ENCODE measurements at regions not wholly inside any gene's neighbourhood (a gene's known extent, or its start where the extent isn't known, plus 50 kb on each side); places are given as distances from the start of the nearest gene placed in this dataset.
"Not testable (repeated sequence)": the region's sequence is repeated elsewhere in the genome, so short reads cannot be mapped to it uniquely, and the experiment has no call there.

DNA sequence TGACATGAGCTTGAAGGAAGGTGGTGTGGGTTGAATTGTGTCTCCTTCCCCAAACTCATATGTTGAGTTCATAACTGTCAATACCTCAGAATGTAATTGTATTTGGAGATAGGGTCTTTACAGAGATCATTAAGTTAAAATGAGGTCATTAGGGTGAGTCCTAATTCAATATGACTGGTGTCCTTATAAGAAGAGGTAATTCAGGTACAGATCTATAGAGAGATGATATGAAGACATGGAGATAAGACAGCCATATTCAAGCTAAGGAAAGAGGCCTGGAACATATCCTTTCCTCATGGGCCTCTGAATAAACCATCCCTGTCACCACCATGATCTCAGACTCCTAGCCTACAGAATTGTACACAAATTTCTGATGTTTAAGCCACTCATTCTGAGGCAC, 514.7 kb upstream of the MGAT4C start:
- no peak for DNase-seq (ENCODE audit: low spot score)

DNA sequence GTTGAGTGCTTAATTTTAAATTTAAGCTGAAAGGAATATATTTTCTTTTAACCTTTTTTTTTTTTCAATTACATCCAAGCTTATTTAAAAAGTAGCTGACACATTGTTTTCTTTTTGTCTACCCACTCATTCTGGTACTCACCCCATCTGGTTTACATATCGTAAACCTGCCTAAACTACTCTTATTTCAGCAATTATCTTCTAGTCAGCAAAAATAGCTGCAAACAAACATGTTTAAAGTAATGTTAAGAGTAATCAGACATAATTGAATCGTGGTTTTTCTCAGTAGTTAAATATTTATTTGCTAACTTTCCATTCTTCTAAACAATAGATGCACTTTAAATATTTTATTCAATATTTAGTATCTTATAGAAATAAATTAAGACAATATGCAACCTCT, 492.7 kb upstream of the MGAT4C start:
- no peak for DNase-seq (ENCODE audit: low spot score)

DNA sequence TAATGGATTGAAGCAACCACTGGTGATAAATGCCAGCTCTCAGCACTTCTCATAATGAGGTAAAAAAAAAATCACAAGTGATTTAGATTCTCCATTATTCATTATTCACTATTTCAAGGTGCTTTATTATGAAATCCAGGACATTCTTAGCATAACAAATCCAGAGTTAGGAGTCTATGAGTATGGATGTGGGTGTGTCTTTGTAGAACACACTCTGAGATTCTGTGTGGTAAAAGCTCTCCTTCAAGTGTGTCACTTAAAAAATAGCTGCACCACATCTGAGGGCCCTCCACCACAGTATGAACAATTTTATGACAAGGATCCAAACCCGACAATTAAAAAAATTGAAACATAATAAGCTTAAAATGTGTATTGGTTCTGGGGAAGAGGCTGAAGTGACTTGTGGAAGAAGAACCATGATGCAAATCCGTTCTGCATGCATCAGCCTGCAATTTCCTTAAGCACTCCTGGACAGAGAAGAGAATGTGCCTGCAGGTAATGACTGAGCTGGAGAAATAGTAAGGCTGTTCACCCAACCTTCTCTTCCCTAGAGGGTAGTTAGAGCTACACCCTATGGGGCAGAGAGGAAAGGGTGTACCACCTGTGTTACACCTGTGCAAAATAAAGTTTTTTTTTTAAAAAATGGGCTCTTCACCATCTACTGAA, 488.5 kb upstream of the MGAT4C start:
- no peak for DNase-seq (ENCODE audit: low spot score)

DNA sequence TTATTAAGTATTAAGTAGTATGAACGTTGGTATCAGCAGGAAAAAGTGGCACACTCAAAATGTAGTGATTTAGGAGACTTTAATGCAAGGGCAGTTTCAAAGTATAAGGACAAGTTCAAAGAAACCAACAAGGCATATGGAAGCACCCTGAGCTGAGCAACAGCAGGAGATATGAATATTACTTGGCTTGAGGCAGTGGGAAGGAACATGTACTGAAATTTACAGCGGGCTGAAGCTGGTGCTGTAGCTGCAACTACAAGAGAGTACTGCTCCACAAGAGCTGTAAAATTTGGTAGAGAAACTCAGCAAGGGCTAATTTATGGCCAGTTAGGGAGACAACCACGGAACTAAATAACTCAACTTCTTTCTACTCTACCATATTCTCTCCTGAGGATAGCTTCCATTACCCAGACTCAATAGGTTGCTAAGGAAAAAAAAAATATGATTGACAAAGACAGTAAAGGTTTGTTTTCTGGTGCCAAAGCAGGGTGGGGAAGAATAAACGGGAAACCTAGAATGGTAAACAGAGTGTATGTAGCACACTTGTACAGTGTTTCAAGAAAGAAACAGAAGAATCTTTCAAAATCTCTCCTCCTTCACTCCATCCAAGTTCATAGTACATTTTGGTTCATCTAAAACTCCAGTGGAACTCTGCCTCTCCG, 487.8 kb upstream of the MGAT4C start:
- no peak for DNase-seq (ENCODE audit: low spot score)

DNA sequence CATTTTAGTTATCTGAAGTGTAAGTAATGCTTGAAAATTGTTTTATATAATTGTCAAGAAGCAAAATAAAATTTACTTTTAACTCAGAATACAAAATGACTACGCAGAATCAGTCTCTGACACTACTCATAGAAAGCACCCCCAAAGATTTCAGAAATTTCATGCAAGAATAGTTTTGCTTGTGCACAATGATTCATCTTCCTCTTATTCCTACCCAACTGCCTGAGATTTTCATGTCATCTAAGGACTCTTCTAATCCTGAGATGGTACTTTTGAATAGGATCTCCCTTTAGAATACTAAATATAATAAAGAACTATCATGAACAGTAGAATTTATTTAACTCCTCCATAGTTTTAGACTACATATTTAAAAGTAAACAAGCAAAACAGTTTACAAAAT, 485.3 kb upstream of the MGAT4C start:
- DNase-seq (ENCODE audit: low spot score), result no peak

DNA sequence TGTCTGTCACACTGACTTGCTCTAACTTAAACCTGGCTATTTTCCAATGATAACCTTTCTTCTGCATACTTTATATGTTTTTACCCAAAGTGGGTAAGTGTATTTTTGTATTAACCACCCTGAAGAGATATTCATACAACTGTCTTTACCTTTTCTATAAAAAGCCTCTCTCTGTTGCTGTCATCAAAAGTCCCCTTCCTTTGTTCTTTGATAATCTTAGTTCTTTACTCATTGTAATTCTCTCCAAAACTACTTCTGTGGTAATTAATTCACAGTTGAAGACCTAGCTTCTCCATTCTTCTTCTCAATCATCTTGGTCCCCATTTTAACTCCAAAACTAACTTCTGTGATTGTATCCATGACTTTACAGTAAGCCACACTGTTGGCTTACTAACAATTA, 479.7 kb upstream of the MGAT4C start:
- no peak for DNase-seq (ENCODE audit: low spot score)

DNA sequence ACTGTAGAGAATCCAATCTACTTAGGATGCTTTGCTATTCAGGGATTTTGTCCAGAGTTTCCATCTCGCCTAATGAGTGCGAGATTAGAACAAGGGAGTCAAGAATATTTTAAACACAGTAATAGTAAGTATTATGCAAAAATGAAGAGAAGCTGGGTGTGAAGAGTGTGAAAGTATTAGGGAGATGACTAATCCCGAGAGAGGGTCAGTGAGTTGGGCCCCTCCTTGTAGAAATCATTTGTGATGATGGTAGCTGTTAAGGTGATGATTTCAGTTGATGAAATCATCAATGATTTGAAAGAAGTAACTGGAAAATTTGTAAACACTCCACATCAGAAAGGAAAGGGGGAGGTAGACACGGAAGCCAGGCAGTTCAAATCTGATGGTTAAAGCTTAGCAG, 478.9 kb upstream of the MGAT4C start:
- DNase-seq (ENCODE audit: low spot score), result no peak

DNA sequence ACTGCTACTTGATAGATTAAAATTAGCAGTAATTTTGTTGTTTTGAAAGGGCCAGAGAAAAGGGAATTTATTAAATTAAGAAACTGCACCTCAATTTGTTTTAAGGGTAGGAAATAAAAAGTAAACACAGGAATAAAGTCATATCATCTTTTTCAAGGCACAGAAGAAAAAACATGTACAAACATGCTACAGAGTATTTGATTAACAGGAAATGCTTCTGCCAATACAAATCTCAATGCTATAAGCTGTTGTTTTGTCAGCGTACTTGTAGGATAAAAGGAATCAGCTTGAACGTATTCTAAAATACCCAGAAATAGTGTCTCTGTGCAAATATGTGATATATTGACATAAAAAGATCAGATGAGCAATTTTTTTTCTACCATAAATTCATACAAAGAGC, 474.0 kb upstream of the MGAT4C start:
- no peak for DNase-seq (ENCODE audit: low spot score)

DNA sequence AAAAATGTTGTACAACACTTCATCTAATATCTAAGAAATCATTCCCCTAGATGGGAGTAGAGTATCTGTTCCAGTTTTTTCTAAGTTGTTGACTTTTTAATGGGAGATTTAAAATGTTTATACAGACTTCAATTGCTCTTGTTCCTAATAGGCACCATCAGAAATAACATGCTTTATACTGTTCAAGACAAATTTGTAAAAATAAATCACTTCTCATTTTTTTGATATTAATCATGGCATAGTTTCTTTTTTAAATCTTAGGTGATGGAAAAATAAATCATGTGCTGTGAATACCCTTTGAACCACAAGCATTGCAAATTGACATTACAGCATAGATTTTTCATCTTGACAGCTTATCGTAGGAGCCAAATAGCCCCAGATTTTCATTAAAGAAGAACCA, 473.5 kb upstream of the MGAT4C start:
- DNase-seq (ENCODE audit: low spot score), result no peak

DNA sequence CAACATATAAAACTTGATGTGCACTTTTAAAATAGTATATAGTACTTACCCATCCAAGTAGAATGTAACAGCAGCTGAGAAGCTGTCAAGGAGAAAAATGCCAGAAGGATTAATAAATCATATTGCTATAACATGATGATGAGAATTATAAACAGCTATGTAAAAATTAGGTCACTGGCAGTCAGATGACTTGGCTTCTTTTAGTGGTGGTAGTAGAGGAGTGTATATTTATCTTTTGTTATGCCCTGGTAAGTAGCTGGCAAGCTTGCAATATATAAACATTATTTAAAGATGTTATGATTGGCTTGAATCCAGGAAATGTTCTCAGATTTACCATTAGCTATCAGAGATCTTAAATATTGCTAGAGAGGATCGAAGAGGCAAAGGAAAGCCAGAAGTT, 471.0 kb upstream of the MGAT4C start:
- no peak for DNase-seq (ENCODE audit: low spot score)

DNA sequence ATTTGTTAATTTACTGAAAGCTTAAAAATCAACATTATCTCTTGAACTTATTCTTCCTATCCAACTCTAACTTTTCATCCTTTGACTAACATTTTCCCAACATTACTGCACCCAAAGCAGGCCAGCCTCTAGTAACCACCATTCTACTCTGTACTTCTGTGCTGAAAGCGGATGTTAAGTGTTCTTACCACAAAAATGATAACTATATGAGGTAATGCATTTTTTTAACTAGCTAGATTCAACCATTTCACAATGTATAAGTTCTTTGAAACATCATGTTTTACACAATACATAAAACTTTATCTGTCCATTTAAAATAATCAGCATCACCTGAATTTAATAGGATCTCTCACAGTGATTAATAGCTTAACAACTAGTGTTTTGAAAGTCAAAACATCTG, 468.5 kb upstream of the MGAT4C start:
- no peak for DNase-seq (ENCODE audit: low spot score)

DNA sequence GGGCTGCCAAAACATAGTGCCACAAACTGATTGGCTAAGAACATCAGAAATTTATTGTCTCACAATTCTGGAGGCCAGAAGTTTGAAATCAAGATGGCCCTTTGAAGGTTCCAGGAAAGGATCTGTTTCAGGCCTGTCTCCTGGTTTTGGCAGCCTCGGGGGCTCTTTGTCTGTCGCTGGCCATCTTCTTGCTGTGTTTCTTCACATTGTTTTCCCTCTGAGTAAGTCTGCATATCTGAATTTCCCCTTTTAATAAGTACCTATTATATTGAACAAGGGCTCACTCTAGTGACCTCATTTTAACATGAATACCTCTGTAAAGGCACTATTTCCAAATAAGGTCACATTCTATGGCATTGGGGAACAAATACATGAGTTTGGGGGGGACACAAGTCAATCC, 467.1 kb upstream of the MGAT4C start:
- no peak for DNase-seq (ENCODE audit: low spot score)

DNA sequence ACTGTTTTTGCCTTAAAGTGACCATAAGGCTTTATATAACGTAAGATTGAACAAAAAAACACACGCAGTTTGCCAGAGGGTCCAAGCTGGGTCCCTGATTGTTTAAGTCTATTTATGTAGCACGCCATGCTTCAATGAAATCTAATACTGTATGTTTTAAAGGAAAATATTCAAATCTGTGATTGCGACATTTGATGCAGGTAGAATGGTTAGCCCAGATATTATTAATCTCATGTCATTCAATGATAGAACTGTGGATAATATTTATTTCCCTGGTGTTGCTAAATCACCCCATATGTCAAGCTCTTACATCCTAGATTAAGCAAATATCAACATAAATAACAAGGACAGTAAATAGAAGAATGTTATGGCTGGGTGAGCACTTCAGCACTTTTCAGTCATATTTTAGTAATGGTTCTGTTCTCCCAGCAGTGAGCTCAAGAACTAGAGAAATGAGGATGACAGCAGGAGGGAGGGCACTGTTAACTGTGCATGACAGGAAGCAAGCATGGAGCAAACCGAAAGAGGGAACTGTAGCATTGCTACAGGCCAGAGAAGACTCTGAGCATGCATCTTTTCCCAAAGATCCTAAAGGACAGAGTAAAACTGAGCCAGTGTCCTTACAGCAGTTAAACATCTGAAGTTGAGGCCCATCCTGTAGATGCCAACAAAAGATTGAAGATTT, 465.7 kb upstream of the MGAT4C start:
- DNase-seq (ENCODE audit: low spot score), result no peak

DNA sequence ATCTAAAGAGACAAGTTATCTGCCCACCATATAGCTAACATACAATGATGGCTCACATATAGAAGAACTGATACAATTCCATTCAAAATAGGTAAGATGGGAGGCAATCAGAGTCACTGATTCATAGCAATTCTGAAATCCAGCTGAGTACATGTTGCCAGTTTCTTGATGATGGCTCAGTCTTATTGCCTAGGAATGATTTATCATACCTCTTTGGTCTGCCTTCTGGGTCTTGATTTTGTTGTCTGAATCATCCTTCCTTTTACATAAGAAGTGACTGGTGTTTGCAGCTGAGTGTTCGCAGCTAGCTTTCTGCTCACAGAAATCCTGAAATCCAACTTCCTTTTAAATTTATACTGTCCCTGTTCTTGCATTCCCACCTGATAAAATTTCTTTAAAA, 463.2 kb upstream of the MGAT4C start:
- DNase-seq (ENCODE audit: low spot score), result peak; percentile 51

DNA sequence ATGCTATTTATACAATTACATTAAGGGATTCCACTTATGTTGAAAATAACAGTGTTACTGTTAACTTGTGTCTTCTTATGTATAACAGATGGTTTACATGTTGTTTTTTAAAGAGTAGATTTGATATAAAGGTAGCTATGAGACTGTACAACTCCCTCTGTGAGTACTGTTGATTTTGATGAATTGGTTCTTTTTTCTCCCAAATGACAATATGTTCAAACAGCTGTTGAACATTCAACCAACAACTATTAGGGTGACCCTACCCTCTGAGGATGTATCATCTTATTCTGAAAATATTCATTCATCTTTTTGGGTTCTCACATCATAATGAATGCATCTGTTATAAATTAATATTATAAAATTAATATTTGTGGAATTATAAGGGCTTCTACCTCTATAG, 456.9 kb upstream of the MGAT4C start:
- DNase-seq (ENCODE audit: low spot score), result no peak

DNA sequence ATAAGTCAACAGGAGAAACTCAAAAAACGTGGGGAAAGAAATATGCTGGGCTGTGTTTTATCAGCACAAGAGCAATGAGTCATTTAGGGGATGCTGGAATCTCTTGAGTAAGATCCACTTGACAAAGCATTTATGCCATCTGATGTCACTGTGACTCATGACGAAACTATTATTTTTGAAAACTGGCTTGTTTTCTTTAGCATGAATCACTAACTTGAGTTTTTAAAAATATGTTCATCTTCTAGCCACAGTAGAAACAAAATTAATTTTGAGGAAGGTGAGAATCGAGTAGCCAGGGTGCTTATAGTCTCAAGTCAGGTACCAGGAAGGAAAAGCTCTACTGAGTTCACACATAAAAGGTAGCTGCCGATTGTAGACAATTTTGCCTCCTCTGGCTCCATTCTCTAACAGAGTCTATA, 456.2 kb upstream of the MGAT4C start:
- peak; percentile 96 for DNase-seq (ENCODE audit: low spot score)

DNA sequence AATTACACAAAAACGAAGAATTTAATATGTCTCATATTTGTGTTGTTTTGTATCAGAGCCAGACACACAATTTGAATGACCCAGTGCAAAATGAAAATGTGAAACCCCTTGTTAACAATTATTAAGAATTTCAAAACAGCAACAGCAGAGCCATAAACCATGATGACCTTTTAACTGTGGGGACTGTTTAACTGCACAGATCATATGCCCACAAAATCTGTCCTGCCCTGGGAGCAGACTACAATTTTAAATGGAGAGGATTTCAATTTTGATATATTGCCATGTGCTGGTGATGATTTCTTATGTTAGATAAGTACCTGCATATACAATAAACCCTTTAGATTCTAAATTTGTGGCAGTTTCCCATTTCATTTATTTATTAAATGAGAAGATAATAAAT, 455.5 kb upstream of the MGAT4C start:
- DNase-seq (ENCODE audit: low spot score), result no peak

DNA sequence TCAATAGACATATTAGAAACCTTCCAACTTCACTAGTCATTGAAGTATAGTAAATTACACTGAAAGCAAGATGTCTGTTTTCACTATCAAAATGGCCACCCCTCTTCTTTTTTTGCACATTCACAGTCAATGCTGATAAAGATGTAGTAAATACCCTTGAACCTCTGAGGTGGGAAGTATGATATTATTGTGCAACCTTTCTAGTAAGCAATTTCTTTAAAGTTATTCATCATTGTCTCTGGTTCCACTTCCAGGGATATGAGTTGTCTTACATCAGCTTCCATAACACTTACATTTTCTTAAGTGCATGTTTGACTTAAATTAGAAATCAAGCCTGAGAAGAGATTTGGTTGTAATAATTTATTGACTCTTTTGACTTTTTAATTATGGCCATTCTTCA, 453.9 kb upstream of the MGAT4C start:
- no peak for DNase-seq (ENCODE audit: low spot score)

DNA sequence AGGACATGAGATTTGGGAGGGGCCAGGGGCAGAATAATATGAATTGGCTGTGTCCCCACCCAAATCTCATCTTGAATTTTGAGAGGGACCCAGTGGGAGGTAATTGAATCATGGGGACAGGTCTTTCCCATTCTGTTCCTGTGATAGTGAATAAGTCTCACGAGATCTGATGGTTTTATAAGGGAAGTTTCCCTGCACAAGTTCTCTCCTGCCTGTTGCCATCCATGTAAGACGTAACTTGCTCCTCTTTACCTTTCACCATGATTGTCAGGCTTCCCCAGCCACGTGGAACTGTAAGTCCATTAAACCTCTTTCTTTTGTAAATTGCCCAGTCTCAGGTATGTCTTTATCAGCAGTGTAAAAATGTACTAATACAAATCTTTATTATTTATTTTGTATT, 452.8 kb upstream of the MGAT4C start:
- DNase-seq (ENCODE audit: low spot score), result not testable (repeated sequence)

DNA sequence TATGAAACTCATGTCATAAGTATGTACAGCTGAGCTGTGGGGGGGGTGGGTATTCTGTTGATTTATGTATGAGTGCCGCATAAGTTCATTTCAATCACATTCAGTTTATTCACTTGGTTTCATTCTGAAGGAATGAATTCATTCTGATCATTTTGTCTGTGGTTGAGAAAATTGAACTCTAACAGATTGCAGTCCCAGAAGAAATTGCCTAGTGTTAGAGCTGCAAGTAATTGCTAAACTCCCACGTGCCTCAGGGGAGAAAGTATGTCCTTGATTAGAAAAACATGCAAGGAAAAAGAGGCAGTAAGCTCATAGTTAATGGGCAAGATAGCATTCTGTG, 442.4 kb upstream of the MGAT4C start:
- no peak for DNase-seq (ENCODE audit: low spot score)

DNA sequence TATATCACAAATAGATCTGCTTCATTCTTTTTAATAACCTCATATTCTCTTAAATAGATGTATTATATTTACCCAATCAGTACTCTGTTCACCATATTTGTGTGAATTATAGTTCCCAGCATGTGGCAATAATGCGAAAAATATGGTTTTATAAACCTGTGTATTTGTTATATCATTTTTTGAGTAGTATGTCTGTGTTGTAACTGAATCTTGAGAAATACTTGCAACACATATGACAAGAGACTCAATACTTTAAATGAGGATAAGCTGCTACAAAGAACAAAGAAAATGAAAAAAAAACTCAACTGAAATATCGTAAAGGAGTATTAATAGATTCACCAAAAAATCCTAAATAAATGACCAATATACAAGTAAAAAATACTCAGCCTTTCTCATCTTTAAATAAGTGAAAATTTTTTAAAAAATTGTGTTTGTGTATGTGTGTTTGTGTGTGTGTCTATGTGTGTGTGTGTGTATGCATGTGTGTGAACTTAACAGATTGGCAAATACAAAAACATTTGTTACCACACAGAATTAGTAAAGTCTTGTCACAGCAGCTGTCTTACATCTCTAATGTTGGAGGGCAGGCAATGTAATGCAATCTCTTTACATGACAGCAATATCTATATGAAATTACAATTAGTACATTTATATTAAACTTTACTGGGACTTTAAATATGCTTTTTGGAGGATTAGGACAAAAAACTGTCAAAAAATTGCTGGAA, 441.9 kb upstream of the MGAT4C start:
- no peak for DNase-seq (ENCODE audit: low spot score)

DNA sequence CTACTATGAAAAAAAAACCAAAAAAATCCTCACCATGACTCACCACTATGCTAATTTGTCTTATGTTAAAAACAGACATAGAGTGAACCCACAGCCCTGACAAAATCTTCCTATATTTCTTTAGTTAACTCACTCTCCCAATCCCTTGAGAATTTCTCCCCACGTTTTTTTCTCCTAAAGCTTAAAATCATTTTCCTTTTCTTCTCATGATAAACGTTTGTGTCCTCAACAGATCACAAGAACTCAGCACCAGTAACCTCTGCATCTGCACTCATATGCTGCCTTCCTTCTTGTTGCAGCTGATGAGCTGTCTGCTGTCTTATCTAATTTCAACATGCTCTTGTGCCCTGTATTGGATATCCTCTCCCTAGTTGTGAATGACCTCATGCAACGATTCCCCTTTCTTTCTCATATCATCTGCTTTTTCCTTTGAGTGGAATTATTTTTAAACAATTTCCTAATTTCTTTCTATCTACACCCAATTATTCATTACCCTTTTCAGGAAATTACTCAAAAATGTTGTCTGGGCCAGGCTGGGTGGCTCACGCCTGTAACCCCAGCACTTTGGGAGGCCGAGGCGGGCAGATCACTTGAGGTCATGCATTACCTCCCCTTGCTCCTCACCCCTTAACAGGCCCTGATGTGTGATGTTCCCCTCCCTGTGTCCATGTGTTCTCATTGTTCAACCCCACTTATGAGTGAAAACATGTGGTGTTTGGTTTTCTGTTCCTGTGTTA, 427.5 kb upstream of the MGAT4C start:
- DNase-seq (ENCODE audit: low spot score), result no peak

Measured in RKO (cell line).